ENCODE measurements at regions not wholly inside any gene's neighbourhood (a gene's known extent, or its start where the extent isn't known, plus 50 kb on each side); places are given as distances from the start of the nearest gene placed in this dataset.

GRCh38 chr14:54040846-54041245, 84.2 kb upstream of the BMP4 start:
- no peak for FAIRE-seq
- TF ChIP-seq CTCF (IDR thresholded peaks at IDR 0.05; ENCODE audit: insufficient read depth, missing control alignments), result no peak
- DNase-seq (ENCODE audit: insufficient read length, low spot score), result no peak

GRCh38 chr14:54046250-54046649, 89.6 kb upstream of the BMP4 start:
- no peak for TF ChIP-seq CTCF (IDR thresholded peaks at IDR 0.05; ENCODE audit: insufficient read depth, missing control alignments)
- FAIRE-seq (no peak), DNase-seq (ENCODE audit: insufficient read length, low spot score) (no peak)

- DNase-seq (ENCODE audit: insufficient read length, low spot score) (no peak), FAIRE-seq (no peak)
- TF ChIP-seq CTCF (IDR thresholded peaks at IDR 0.05; ENCODE audit: insufficient read depth, missing control alignments), result no peak
Observed at GRCh38 chr14:54047645-54048308, 91.2 kb upstream of the BMP4 start.

- DNase-seq (ENCODE audit: insufficient read length, low spot score), result no peak
- no peak for FAIRE-seq
- TF ChIP-seq CTCF (IDR thresholded peaks at IDR 0.05; ENCODE audit: insufficient read depth, missing control alignments), result no peak
Observed at GRCh38 chr14:54048311-54048710, 91.7 kb upstream of the BMP4 start.

- DNase-seq (ENCODE audit: insufficient read length, low spot score) (no peak), FAIRE-seq (no peak)
- no peak for TF ChIP-seq CTCF (IDR thresholded peaks at IDR 0.05; ENCODE audit: insufficient read depth, missing control alignments)
Observed at GRCh38 chr14:54048736-54049135, 92.1 kb upstream of the BMP4 start.

- TF ChIP-seq CTCF (IDR thresholded peaks at IDR 0.05; ENCODE audit: insufficient read depth, missing control alignments), result no peak
- DNase-seq (ENCODE audit: insufficient read length, low spot score) (no peak), FAIRE-seq (no peak)
Observed at GRCh38 chr14:54050759-54051158, 94.1 kb upstream of the BMP4 start.

- TF ChIP-seq CTCF (IDR thresholded peaks at IDR 0.05; ENCODE audit: insufficient read depth, missing control alignments), result no peak
- FAIRE-seq, result no peak
Observed at GRCh38 chr14:54052696-54053385, 96.2 kb upstream of the BMP4 start.

More at GRCh38 chr14:54052696-54053385, 96.2 kb upstream of the BMP4 start:
- no peak for DNase-seq (ENCODE audit: insufficient read length, low spot score)

All from D721Med (cell line).